ENCODE measurements at regions not wholly inside any gene's neighbourhood (a gene's known extent, or its start where the extent isn't known, plus 50 kb on each side); places are given as distances from the start of the nearest gene placed in this dataset.
A peak's percentile ranks its signal among the peaks of the same experiment; 100 is the strongest.

DNA sequence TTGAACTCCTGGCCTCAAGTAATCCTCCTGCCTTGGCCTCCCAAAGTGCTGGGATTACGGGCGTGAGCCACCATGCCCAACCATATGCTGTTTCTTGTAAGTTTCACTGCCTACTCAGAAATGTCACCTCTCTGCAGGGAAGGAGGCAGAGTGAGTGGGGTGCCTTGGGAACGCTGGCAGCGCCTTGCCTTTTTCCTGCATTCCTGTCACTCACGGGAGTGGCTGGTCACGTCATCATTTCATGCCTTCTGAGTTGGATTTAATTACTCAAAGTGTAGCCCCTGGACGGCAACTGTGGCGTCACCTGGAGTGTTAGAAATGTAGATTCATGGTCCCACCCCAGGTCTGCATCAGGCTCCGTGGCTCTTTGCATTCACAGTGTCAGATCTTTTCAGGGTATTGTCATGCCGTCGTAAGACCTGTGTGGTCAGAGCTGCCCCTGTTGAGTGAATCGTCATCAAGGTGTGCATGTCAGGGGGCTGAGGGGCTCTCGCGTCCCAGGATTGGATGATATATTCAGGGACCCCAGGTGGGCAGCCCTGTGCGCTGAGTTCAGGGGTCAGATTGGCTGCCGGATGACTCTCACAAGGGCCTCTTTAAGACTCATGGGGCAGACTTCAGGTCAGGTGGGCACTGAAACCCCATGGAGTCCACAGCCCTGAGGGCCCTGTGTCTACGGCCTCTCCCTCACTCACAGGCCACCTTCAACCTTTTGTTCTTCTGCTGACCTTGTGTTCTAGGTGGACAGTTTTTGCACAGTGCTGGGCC lies 65.9 kb upstream of the KLHL25 start:
- H3K79me2 ChIP-seq (ENCODE audit: insufficient read depth, low read length): no peaks in the 10 kb centered on the region
- H4K20me1 ChIP-seq (ENCODE audit: insufficient read depth, low read length, poor library complexity, severe bottlenecking): no peaks in the 10 kb centered on the region
- no peaks in the 10 kb centered on the region for H3F3A ChIP-seq (ENCODE audit: low read depth)
- H3K27me3 ChIP-seq (ENCODE audit: insufficient read depth, low read length, poor library complexity, severe bottlenecking): no peaks in the 10 kb centered on the region
- H2AFZ ChIP-seq (ENCODE audit: low read length): no peak overlapping the region
- no peak overlapping the region for H3K9ac ChIP-seq (ENCODE audit: low read depth, low read length, poor library complexity, severe bottlenecking)
- TF ChIP-seq CTCF (conservative IDR thresholded peaks at IDR 0.05; ENCODE audit: low read length): no peak
- no peak for TF ChIP-seq EZH2phosphoT487 (IDR thresholded peaks at IDR 0.05; ENCODE audit: borderline replicate concordance)
- H3K4me2 ChIP-seq (ENCODE audit: low read depth, low read length, poor library complexity, severe bottlenecking): no peak overlapping the region
- H3K9me3 ChIP-seq (ENCODE audit: insufficient read depth, low read depth, low read length): no peaks in the 10 kb centered on the region
- no peaks in the 10 kb centered on the region for H3K9me2 ChIP-seq (replicated peaks; ENCODE audit: low read depth, low read length)
- no peak overlapping the region for H3K4me3 ChIP-seq (ENCODE audit: low read length, poor library complexity, severe bottlenecking)
- no peaks in the 10 kb centered on the region for H3K4me1 ChIP-seq (ENCODE audit: insufficient read depth, low read length, poor library complexity, severe bottlenecking)
- H3K36me3 ChIP-seq (ENCODE audit: insufficient read depth, low read length): no peaks in the 10 kb centered on the region

- peak; percentile 75 for TF ChIP-seq CTCF (conservative IDR thresholded peaks at IDR 0.05; ENCODE audit: low read length)
- TF ChIP-seq EZH2phosphoT487 (IDR thresholded peaks at IDR 0.05; ENCODE audit: borderline replicate concordance): no peak
- H3K9me2 ChIP-seq (replicated peaks; ENCODE audit: low read depth, low read length): no peaks in the 10 kb centered on the region
- H3K4me3 ChIP-seq (ENCODE audit: low read length, poor library complexity, severe bottlenecking): no peak overlapping the region
- H3K36me3 ChIP-seq (ENCODE audit: insufficient read depth, low read length): no peaks in the 10 kb centered on the region
- H4K20me1 ChIP-seq (ENCODE audit: insufficient read depth, low read length, poor library complexity, severe bottlenecking): no peaks in the 10 kb centered on the region
- no peak overlapping the region for H2AFZ ChIP-seq (ENCODE audit: low read length)
- no peak overlapping the region for H3K9ac ChIP-seq (ENCODE audit: low read depth, low read length, poor library complexity, severe bottlenecking)
- H3K4me2 ChIP-seq (ENCODE audit: low read depth, low read length, poor library complexity, severe bottlenecking): no peak overlapping the region
- H3K9me3 ChIP-seq (ENCODE audit: insufficient read depth, low read depth, low read length): no peaks in the 10 kb centered on the region
- no peaks in the 10 kb centered on the region for H3K79me2 ChIP-seq (ENCODE audit: insufficient read depth, low read length)
- H3K27me3 ChIP-seq (ENCODE audit: insufficient read depth, low read length, poor library complexity, severe bottlenecking): no peaks in the 10 kb centered on the region
- H3K4me1 ChIP-seq (ENCODE audit: insufficient read depth, low read length, poor library complexity, severe bottlenecking): no peaks in the 10 kb centered on the region
- H3F3A ChIP-seq (ENCODE audit: low read depth): no peaks in the 10 kb centered on the region
These were observed 70.5 kb upstream of the KLHL25 start for GRCh38 chr15:85865070-85865684.

DNA sequence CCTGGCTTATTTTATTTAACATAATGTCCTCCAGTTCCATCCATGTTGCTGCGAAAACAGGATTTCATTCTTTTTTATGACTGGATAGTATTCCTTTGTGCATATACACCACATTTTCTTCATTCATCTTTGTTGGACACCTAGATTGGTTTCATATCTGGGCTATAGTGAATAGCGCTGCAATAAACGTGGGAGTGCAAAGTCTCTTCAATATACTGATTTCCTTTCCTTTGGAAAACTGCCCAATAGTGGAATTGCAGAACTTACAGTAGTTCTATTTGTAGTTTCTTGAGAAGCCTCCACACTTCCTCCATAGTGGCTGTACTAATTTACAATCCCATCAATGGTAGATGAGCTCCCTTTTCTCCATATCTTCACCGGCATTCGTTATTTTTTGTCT lies 72.5 kb upstream of the KLHL25 start:
- Histone ChIP-seq H3K9me2 (replicated peaks; ENCODE audit: low read depth, low read length) (no peaks in the 10 kb centered on the region), H3K4me1 (ENCODE audit: insufficient read depth, low read length, poor library complexity, severe bottlenecking) (no peaks in the 10 kb centered on the region), H3K4me2 (ENCODE audit: low read depth, low read length, poor library complexity, severe bottlenecking) (no peak overlapping the region), H3K79me2 (ENCODE audit: insufficient read depth, low read length) (no peaks in the 10 kb centered on the region), H3K4me3 (ENCODE audit: low read length, poor library complexity, severe bottlenecking) (no peak overlapping the region), H3F3A (ENCODE audit: low read depth) (no peaks in the 10 kb centered on the region), H3K36me3 (ENCODE audit: insufficient read depth, low read length) (no peaks in the 10 kb centered on the region), H2AFZ (ENCODE audit: low read length) (no peak overlapping the region), H3K9ac (ENCODE audit: low read depth, low read length, poor library complexity, severe bottlenecking) (no peak overlapping the region), H3K9me3 (ENCODE audit: insufficient read depth, low read depth, low read length) (no peaks in the 10 kb centered on the region), H3K27me3 (ENCODE audit: insufficient read depth, low read length, poor library complexity, severe bottlenecking) (no peaks in the 10 kb centered on the region), H4K20me1 (ENCODE audit: insufficient read depth, low read length, poor library complexity, severe bottlenecking) (no peaks in the 10 kb centered on the region)
- TF ChIP-seq CTCF (conservative IDR thresholded peaks at IDR 0.05; ENCODE audit: low read length) (no peak), EZH2phosphoT487 (IDR thresholded peaks at IDR 0.05; ENCODE audit: borderline replicate concordance) (no peak)

All from Loucy (cell line).